ENCODE measurements at regions not wholly inside any gene's neighbourhood (a gene's known extent, or its start where the extent isn't known, plus 50 kb on each side); places are given as distances from the start of the nearest gene placed in this dataset.
"Not testable (repeated sequence)": the region's sequence is repeated elsewhere in the genome, so short reads cannot be mapped to it uniquely, and the experiment has no call there.

GRCh38 chr6:149246691-149247384, 70.7 kb upstream of the TAB2 start:
- no peak for DNase-seq

- no peak for DNase-seq
Measured at GRCh38 chr6:149247385-149247763, 70.1 kb upstream of the TAB2 start.

- DNase-seq: not testable (repeated sequence)
Measured at GRCh38 chr6:149248263-149248662, 69.2 kb upstream of the TAB2 start.

- no peak for DNase-seq
Measured at GRCh38 chr6:149248693-149249369, 68.7 kb upstream of the TAB2 start.

GRCh38 chr6:149249370-149250357, 67.8 kb upstream of the TAB2 start:
- DNase-seq: no peak

GRCh38 chr6:149250951-149251350, 66.6 kb upstream of the TAB2 start:
- DNase-seq: no peak

- DNase-seq: no peak
Measured at GRCh38 chr6:149252622-149253021, 64.9 kb upstream of the TAB2 start.

- DNase-seq: no peak
Measured at GRCh38 chr6:149254253-149254652, 63.3 kb upstream of the TAB2 start.

GRCh38 chr6:149259753-149260152, 57.8 kb upstream of the TAB2 start:
- no peak for DNase-seq

GRCh38 chr6:149260214-149260874, 57.2 kb upstream of the TAB2 start:
- DNase-seq: no peak

- no peak for DNase-seq
Measured at GRCh38 chr6:149261364-149262040, 56.0 kb upstream of the TAB2 start.

- DNase-seq: no peak
Measured at GRCh38 chr6:149263321-149263720, 54.2 kb upstream of the TAB2 start.

- no peak for DNase-seq
Measured at GRCh38 chr6:149264629-149265028, 52.9 kb upstream of the TAB2 start.

- DNase-seq: no peak
Measured at GRCh38 chr6:149265945-149266344, 51.6 kb upstream of the TAB2 start.

GRCh38 chr6:149266659-149267058, 50.9 kb upstream of the TAB2 start:
- DNase-seq: no peak

- no peak for DNase-seq
Measured at GRCh38 chr6:149267072-149267471, 50.4 kb upstream of the TAB2 start.

- no peak for DNase-seq
Measured at GRCh38 chr6:149267513-149268043, 49.9 kb upstream of the TAB2 start.

Measured in NCI-H2081 treated with DMSO at 0.1 percent for 48 hours (cell line).